SJCRH30 (cell line): ENCODE measurements at regions not wholly inside any gene's neighbourhood (a gene's known extent, or its start where the extent isn't known, plus 50 kb on each side); places are given as distances from the start of the nearest gene placed in this dataset.
A peak's percentile ranks its signal among the peaks of the same experiment; 100 is the strongest.

Experiments used
- DNase-seq, 2 experiments: peaks; one replicate each; pipeline ENCODE4 v3.0.0-alpha.2; 2015 to 2020
- H3K27ac ChIP-seq: fragments of 250-450 bp; sonication (Bioruptor Pico); 2 replicates; pipeline ENCODE4 v1.5.1; 2020; ENCODE audit warnings: mild to moderate bottlenecking, moderate library complexity
- H3K27me3 ChIP-seq: fragments of 250-450 bp; sonication (Bioruptor Pico); 2 replicates; pipeline ENCODE4 v1.5.1; 2020; ENCODE audit warnings: mild to moderate bottlenecking, moderate library complexity
- H3K36me3 ChIP-seq: fragments of 250-450 bp; sonication (Bioruptor Pico); 2 replicates; pipeline ENCODE4 v1.5.1; 2020; ENCODE audit warnings: mild to moderate bottlenecking, moderate library complexity
- H3K4me1 ChIP-seq: fragments of 250-450 bp; sonication (Bioruptor Pico); 2 replicates; pipeline ENCODE4 v1.5.1; 2020; ENCODE audit warnings: mild to moderate bottlenecking, moderate library complexity
- H3K4me3 ChIP-seq: fragments of 250-450 bp; sonication (Bioruptor Pico); 2 replicates; pipeline ENCODE4 v1.5.1; 2020; ENCODE audit warnings: mild to moderate bottlenecking, moderate library complexity
- H3K9me3 ChIP-seq: fragments of 250-450 bp; sonication (Bioruptor Pico); replicated peaks from 2 replicates; pipeline ENCODE4 v1.5.1; 2020; ENCODE audit warnings: mild to moderate bottlenecking, moderate library complexity

DNA sequence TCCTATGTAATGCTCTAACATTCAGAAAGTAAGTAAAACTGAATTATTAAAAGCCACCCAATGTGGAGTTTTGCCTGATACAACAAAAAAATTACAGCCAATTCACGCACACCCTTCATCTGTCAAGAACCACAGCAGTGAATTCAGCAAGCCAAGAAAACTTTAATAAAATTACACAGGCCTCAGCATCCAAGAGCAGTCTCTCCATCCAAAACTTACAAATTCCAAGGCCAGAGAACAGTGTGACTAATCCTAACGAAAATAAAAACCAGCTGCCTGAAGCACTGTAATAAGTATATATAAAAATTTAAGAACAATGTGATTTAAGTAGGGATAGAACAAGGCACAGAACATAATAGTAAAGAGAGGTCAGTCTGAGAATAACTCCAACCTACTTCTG lies 54.2 kb downstream of the SIX6 start:
- peak in 1 of 2 experiments; percentile 45 for DNase-seq
- H3K4me1 ChIP-seq, result peaks cover 21% of the 10 kb centered on the region
- no peaks in the 10 kb centered on the region for H3K27me3 ChIP-seq
- peak overlapping the region; percentile 52 for H3K27ac ChIP-seq
- H3K9me3 ChIP-seq, result no peaks in the 10 kb centered on the region
- H3K4me3 ChIP-seq, result no peak overlapping the region
- no peaks in the 10 kb centered on the region for H3K36me3 ChIP-seq

DNA sequence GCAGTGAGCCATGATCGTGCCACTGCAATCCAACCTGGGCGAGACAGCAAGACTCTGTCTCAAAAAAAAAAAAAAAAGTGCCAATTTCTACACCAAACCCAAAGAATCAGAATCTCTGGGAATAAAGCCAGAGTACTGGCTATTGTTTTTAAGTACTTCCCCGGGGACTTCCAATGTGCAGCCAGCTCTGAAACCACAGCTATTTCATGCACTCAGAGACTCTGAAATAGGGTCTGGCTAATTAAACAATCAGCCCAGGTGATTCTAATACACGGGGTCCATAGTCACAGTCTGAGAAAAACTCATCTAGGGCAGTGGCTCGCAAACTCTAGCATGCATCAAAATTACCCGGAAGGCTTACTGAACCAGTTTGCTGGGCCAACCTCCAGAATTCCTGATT lies 56.3 kb downstream of the SIX6 start:
- Histone ChIP-seq H3K4me3 (no peak overlapping the region), H3K4me1 (peaks cover 21% of the 10 kb centered on the region), H3K36me3 (no peaks in the 10 kb centered on the region), H3K9me3 (no peaks in the 10 kb centered on the region), H3K27ac (no peak overlapping the region), H3K27me3 (no peaks in the 10 kb centered on the region)
- DNase-seq, result peak in 1 of 2 experiments; percentile 28

DNA sequence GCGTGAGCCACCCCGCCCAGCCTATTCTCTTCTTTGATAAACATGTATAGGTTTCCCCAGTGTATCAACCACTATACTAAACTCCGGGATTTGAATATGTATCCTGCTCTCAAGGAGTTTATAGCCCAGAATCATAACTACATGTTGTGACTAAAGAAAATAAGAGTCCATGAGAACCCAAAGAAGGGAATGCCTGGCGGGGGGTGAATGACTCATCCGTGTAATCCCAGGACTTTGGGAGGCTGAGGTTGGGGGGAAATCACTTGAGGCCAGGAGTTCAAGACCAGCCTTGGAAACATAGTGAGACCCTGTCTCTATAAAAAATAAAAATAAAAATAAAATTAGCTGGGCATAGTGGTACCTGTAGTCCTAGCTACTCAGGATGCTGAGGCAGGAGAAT lies 57.2 kb downstream of the SIX6 start:
- Histone ChIP-seq H3K9me3 (no peaks in the 10 kb centered on the region), H3K4me1 (peaks cover 21% of the 10 kb centered on the region), H3K4me3 (no peak overlapping the region), H3K27ac (no peak overlapping the region), H3K36me3 (no peaks in the 10 kb centered on the region), H3K27me3 (no peaks in the 10 kb centered on the region)
- no peak for DNase-seq

DNA sequence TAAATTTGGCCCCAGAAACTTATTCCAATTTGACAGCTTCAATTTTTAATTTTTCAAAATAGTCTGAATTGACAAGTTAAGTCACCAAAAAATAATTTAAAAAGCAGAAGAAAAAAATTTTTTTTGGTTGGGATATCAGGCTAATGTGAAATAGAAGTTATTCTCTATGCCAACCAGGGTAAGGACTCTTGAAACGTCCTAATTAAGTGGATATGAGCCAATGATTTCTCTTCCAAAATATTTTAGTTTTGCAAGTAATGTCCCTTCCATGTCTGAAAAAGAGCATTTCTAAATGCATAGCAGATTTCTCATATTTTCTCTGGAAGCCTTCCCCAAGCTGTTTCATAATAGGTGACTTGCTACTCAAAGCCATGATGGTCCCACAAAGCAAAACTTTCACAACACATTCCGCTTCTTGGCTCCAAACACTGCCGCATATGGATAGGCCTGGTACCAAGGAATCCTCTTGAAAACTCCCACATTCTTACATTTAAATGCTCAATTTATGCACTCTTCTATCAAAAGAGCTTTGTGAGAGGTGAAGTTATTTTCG lies 65.1 kb downstream of the SIX6 start:
- no peak overlapping the region for H3K4me3 ChIP-seq
- H3K9me3 ChIP-seq, result no peaks in the 10 kb centered on the region
- no peaks in the 10 kb centered on the region for H3K27me3 ChIP-seq
- no peaks in the 10 kb centered on the region for H3K4me1 ChIP-seq
- DNase-seq, result no peak
- H3K27ac ChIP-seq, result no peak overlapping the region
- H3K36me3 ChIP-seq, result no peaks in the 10 kb centered on the region

DNA sequence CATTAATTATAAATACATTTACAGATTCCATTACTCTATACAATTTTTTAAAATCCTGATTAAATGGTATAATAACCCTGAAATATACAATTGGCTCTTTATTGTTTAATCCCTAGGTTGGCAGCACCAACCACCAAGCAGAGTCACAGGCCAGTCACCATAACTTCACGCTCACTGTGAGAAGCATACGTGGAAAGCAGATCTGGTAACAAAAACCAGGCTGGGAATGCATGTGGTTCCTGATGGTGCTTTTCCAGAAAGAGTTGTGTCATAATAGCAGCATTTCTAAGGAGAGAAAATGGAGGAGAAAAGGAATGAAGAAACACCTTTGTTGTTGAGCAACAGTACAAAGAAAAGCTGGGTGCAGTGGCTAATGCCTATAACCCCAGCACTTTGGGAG lies 66.1 kb downstream of the SIX6 start:
- no peak for DNase-seq
- no peaks in the 10 kb centered on the region for H3K36me3 ChIP-seq

DNA sequence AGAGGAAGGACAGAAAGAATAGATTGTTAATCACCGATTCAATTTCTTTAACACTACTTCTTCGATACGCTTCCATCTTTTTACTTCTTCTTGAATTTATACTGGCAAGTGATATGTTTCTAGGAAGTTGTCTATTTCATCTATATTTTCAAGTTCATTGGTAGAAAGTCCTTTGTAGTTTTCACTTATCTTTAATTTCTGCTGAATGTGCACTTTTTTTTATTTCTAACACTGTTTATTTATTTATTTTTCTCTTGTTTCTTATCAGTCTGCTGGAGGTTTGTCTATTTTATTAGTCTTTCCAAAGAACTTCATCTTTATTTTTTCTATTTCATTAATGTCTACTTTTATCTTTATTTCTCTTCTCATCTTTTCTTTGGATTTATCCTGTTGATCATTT lies 63.6 kb downstream of the SIX1 start:
- Histone ChIP-seq H3K36me3 (no peaks in the 10 kb centered on the region), H3K27ac (no peak overlapping the region), H3K27me3 (no peaks in the 10 kb centered on the region), H3K4me1 (no peaks in the 10 kb centered on the region), H3K4me3 (no peak overlapping the region), H3K9me3 (no peaks in the 10 kb centered on the region)
- DNase-seq, result no peak

More for the DNA sequence above, 66.1 kb downstream of the SIX6 start:
- Histone ChIP-seq H3K4me1 (no peaks in the 10 kb centered on the region), H3K9me3 (no peaks in the 10 kb centered on the region), H3K4me3 (no peak overlapping the region), H3K27me3 (no peaks in the 10 kb centered on the region), H3K27ac (no peak overlapping the region)

DNA sequence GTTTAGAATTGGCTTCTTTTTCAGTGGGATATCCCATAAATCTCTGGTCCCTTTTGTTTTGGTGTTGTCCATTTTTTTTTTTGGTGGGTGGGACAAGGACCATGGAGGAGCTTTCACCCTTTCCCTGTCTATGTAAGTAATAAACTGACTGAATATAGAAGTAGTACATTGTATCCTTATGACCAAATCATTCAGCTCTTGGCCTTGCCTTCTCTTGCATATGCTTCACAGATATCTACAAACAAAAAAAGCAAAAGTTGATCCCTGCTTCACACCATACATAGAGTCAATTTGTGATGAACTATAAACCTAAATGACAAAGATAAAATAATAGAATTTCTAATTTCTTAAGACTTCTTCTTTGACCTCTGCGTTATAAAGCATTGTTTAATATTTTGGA lies 59.8 kb downstream of the SIX1 start:
- no peaks in the 10 kb centered on the region for H3K4me1 ChIP-seq
- H3K27me3 ChIP-seq, result no peaks in the 10 kb centered on the region
- H3K27ac ChIP-seq, result no peak overlapping the region
- no peaks in the 10 kb centered on the region for H3K36me3 ChIP-seq
- H3K9me3 ChIP-seq, result no peaks in the 10 kb centered on the region
- DNase-seq, result no peak
- no peak overlapping the region for H3K4me3 ChIP-seq

DNA sequence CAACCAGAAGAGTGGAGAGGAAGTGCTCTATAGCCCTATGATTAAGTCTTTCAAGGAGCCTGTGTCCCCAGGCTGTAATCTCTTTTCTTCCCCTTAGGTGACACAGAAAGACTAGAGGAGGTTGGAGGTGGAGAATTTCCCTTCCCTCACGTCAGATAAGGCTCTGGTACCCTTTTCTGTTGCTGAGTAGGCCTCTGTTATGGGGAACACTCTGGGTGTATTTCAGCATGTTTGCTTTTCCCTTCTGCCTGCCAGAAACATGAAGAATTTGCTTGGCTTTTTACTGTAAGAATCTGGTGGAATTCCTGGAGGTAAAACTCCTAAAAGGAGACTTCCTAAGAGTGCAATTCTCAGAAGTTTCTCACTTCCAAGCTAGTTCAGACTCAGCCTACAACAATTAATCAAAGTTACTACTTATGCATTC lies 58.3 kb downstream of the SIX1 start:
- no peaks in the 10 kb centered on the region for H3K36me3 ChIP-seq
- no peak overlapping the region for H3K4me3 ChIP-seq
- no peaks in the 10 kb centered on the region for H3K9me3 ChIP-seq
- DNase-seq, result no peak
- H3K27ac ChIP-seq, result no peak overlapping the region
- H3K4me1 ChIP-seq, result no peaks in the 10 kb centered on the region
- no peaks in the 10 kb centered on the region for H3K27me3 ChIP-seq
